Upper lobe of right lung (tissue), 1 donor: ENCODE measurements at regions not wholly inside any gene's neighbourhood (a gene's known extent, or its start where the extent isn't known, plus 50 kb on each side); places are given as distances from the start of the nearest gene placed in this dataset.

Source experiments
- ATAC-seq: fragments of 200-7000 bp; cut with Tn5 transposase; one replicate; pipeline ENCODE4 v1.9.1; 2020; ENCODE audit warnings: mild to moderate bottlenecking, moderate library complexity
- DNase-seq: peaks from one replicate; pipeline ENCODE4 v3.0.0-alpha.2; 2020
- H3K27ac ChIP-seq: fragments of 200-600 bp; one replicate; pipeline ENCODE4 v1.8.0; 2022
- H3K27me3 ChIP-seq: fragments of 200-600 bp; one replicate; pipeline ENCODE4 v1.8.0; 2022; ENCODE audit warnings: mild to moderate bottlenecking
- H3K36me3 ChIP-seq: fragments of 200-600 bp; one replicate; pipeline ENCODE4 v1.8.0; 2022
- H3K4me1 ChIP-seq: fragments of 200-600 bp; one replicate; pipeline ENCODE4 v1.8.0; 2022
- H3K4me3 ChIP-seq: fragments of 200-600 bp; one replicate; pipeline ENCODE4 v1.8.0; 2022; ENCODE audit warnings: mild to moderate bottlenecking
- H3K9me3 ChIP-seq: fragments of 200-600 bp; one replicate; pipeline ENCODE4 v1.8.0; 2022
- CTCF ChIP-seq: fragments of 200-600 bp; IDR thresholded peaks from one replicate; pipeline ENCODE4 v1.8.0; 2022; ENCODE audit warnings: antibody characterized with exemption
- intact Hi-C: fragments of 100-400 bp; cut with DNase I; formaldehyde crosslinking; loops from one replicate; pipeline ENCODE4 v1.11.0; 2022
- donor health status: DM: no; HTN: yes; CAD: no; lungs with severe emphysema.

DNA sequence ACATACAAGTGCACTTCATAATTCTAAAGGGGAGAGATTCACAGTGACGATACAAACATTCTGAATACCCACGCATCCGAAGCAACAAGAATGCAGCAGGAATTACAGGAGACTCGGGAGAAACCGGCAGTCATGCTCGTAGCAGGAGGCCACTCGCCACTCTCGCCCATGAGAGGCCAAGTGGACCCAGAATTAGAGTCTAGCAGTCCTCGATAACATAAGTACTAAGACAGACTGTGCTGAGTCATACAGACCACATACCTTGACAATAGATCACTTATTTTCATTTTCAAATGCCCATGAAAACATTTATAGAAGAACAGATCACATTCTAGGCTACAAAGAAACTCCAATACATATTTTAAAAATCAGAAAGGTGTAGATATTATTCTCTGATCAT, 299.1 kb upstream of the TSHZ3 start:
- H3K36me3 ChIP-seq: no peaks in the 10 kb centered on the region
- ATAC-seq: no peak
- no peak overlapping the region for H3K4me3 ChIP-seq
- H3K27ac ChIP-seq: no peak overlapping the region
- no peak for TF ChIP-seq CTCF
- no peaks in the 10 kb centered on the region for H3K27me3 ChIP-seq
- H3K9me3 ChIP-seq: no peaks in the 10 kb centered on the region
- no peaks in the 10 kb centered on the region for H3K4me1 ChIP-seq
- intact Hi-C loops: no loop called here
- no peak for DNase-seq

DNA sequence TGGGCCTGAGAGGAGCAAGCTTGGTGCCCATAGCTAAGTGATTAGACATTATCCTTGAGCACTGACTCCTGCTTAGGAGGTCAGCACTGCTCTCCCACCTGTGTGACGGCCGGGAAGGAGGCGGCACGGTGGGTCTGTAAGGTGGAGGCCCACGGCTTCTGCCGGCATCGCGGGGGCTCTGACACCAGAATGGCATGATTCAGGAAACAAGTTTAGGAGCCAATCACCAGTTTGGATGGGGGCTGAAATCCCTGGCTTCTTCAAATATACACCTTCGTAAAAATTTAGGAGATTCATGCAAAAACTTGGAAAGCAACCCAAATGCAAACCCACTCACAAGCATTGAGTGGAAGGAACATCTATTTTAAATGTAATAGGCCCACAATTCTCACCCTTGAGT, 307.3 kb upstream of the TSHZ3 start:
- ATAC-seq (no peak), DNase-seq (no peak)
- Histone ChIP-seq H3K4me3 (no peak overlapping the region), H3K27me3 (no peaks in the 10 kb centered on the region), H3K27ac (no peak overlapping the region), H3K9me3 (no peaks in the 10 kb centered on the region), H3K4me1 (no peaks in the 10 kb centered on the region), H3K36me3 (no peaks in the 10 kb centered on the region)
- intact Hi-C loops: no loop called here
- TF ChIP-seq CTCF: no peak

DNA sequence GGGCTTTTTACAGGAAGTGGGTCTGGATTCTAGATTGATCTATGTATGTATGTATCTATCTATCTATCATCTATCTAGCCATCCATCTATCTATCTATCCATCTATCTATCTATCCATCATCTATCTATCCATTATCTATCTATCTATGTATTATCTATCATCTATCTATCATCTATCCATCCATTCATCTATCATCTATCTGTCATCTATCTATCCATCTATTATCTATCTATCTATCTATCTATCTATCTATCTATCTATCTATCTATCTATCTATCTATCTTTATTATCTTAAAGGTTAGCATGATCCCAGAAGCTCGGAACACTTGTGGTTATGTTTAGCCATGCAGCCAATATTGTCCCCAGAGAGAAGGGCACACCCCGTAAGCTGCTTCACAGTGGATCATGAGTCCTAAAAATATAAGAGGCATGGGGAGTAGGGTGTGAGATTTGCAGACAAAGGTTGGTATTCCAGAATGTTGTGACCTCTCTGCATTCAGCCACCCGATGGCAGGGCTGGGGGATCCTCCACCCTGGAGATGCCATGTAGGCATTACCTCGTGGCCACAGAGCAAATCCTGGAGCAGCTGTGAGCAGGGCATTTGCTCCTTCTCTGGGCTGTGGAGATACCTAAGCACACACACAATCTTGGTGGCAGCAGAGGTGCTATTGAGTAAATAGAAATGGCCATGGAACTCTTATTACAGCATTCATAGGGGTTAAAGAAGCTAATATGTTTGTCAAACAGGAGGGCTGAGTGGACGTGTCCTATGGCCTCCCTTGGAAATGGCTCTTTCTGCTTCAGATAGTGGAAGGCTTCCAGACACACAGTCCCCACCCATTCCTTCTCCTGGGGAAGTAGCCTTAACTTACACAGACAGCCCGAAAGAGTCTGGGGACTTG, 310.0 kb upstream of the TSHZ3 start:
- Histone ChIP-seq H3K4me3 (no peak overlapping the region), H3K9me3 (no peaks in the 10 kb centered on the region), H3K27me3 (no peaks in the 10 kb centered on the region), H3K4me1 (no peaks in the 10 kb centered on the region), H3K36me3 (no peaks in the 10 kb centered on the region), H3K27ac (no peak overlapping the region)
- intact Hi-C loops: no loop called here
- DNase-seq (no peak), ATAC-seq (no peak)
- no peak for TF ChIP-seq CTCF

DNA sequence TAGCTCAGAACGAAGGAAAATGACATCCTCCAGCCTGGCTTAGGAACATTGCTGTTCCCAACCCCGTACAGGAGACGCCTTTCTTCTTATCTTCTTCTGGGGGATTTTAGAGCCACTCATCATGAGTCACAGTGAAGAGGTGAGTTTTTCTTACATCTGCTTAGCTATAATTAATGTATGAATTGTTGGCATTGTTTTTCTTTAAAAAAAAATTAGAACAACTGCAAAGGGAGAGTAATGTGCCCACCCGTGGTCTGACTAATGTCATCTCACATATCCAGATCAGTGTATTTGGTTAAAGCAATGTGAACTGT, 310.6 kb upstream of the TSHZ3 start:
- H3K9me3 ChIP-seq: no peaks in the 10 kb centered on the region

DNA sequence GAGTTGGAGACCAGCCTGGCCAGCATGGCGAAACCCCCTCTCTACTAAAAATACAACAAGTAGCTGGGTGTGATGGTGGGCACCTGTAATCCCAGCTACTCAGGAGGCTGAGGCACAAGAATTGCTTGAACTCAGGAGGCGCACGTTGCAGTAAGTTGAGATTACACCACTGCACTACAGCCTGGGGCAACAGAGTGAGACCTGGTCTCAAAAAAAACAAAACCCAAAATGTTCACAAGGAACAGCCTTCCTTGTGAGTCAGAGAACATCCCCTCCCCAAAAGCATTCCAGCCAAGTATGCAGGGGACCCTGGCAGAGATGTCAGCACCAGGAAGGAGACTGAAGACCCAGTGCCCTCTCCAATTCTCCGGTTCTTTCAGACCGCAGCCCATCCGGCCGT, 314.9 kb upstream of the TSHZ3 start:
- no peak for TF ChIP-seq CTCF
- intact Hi-C loops: no loop called here
- no peaks in the 10 kb centered on the region for H3K36me3 ChIP-seq
- no peaks in the 10 kb centered on the region for H3K9me3 ChIP-seq
- H3K4me1 ChIP-seq: no peaks in the 10 kb centered on the region
- ATAC-seq (no peak), DNase-seq (no peak)
- no peak overlapping the region for H3K27ac ChIP-seq
- no peak overlapping the region for H3K4me3 ChIP-seq
- H3K27me3 ChIP-seq: no peaks in the 10 kb centered on the region

More for the DNA sequence above, 310.6 kb upstream of the TSHZ3 start:
- Histone ChIP-seq H3K27ac (no peak overlapping the region), H3K4me1 (no peaks in the 10 kb centered on the region), H3K27me3 (no peaks in the 10 kb centered on the region), H3K36me3 (no peaks in the 10 kb centered on the region), H3K4me3 (no peak overlapping the region)
- DNase-seq (no peak), ATAC-seq (no peak)
- no peak for TF ChIP-seq CTCF
- intact Hi-C loops: no loop called here

DNA sequence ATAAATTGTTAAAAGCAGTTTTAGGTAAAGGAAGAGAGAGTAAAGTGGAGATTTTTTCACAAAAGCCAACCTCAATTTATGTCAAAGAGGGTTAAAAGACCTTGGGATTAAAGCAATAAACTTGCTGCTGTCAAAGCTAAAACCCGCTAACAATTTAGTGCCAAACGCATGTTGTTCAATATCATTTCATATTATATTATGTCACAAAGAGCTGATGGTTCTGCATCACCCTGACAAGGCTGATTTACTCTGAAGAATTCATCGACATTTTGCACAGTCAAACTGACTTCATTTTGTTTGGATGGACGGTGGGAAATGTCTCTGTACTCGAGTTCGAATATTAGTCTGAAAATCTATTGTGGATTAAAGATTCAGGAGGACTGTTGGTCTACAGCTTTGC, 315.8 kb upstream of the TSHZ3 start:
- Histone ChIP-seq H3K27ac (no peak overlapping the region), H3K4me3 (no peak overlapping the region), H3K36me3 (no peaks in the 10 kb centered on the region), H3K27me3 (no peaks in the 10 kb centered on the region), H3K9me3 (no peaks in the 10 kb centered on the region), H3K4me1 (no peaks in the 10 kb centered on the region)
- no peak for ATAC-seq
- no peak for TF ChIP-seq CTCF
- DNase-seq: no peak
- intact Hi-C loops: no loop called here
